ENCODE measurements at regions not wholly inside any gene's neighbourhood (a gene's known extent, or its start where the extent isn't known, plus 50 kb on each side); places are given as distances from the start of the nearest gene placed in this dataset.
"Not testable (repeated sequence)": the region's sequence is repeated elsewhere in the genome, so short reads cannot be mapped to it uniquely, and the experiment has no call there.

- ChIA-PET POLR2A (no interaction called here), CTCF (no interaction called here)
- no peak for DNase-seq (ENCODE audit: extremely low spot score)
- TF ChIP-seq, protein P1, sequence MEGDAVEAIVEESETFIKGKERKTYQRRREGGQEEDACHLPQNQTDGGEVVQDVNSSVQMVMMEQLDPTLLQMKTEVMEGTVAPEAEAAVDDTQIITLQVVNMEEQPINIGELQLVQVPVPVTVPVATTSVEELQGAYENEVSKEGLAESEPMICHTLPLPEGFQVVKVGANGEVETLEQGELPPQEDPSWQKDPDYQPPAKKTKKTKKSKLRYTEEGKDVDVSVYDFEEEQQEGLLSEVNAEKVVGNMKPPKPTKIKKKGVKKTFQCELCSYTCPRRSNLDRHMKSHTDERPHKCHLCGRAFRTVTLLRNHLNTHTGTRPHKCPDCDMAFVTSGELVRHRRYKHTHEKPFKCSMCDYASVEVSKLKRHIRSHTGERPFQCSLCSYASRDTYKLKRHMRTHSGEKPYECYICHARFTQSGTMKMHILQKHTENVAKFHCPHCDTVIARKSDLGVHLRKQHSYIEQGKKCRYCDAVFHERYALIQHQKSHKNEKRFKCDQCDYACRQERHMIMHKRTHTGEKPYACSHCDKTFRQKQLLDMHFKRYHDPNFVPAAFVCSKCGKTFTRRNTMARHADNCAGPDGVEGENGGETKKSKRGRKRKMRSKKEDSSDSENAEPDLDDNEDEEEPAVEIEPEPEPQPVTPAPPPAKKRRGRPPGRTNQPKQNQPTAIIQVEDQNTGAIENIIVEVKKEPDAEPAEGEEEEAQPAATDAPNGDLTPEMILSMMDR (IDR thresholded peaks at IDR 0.05; ENCODE audit: control extremely low read depth, extremely low read depth, low read depth, missing control alignments) = no peak
Observed at GRCh38 chr7:79984210-79984609, 150.4 kb upstream of the GNAI1 start.

- no peak for DNase-seq (ENCODE audit: extremely low spot score)
- TF ChIP-seq, protein P1 (IDR thresholded peaks at IDR 0.05; ENCODE audit: control extremely low read depth, extremely low read depth, low read depth, missing control alignments) = no peak
- POLR2A ChIA-PET = no interaction called here
- CTCF ChIA-PET = no interaction called here
Observed at GRCh38 chr7:79982141-79982770, 152.4 kb upstream of the GNAI1 start.

DNA sequence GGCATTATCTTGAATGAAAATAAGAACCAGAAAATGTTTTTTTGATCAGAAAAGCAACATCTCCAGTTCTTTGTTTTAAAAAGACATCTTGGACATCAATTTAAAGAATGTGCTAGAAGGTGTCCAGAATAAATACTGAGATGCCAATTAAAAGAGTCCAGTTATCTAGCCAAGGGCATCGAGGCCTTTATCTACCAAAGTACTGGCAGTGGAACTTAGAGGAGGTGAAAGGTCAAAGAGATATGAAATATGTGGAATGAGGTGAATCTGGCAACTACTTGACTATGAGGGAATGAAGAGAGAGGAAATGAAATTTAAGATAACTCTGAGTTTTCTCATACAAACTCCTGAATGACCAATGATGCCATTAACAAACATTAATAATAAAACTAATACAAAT lies 154.3 kb upstream of the GNAI1 start:
- CTCF ChIA-PET = no interaction called here
- DNase-seq (ENCODE audit: extremely low spot score) = no peak
- POLR2A ChIA-PET = no interaction called here
- TF ChIP-seq, protein P1 (IDR thresholded peaks at IDR 0.05; ENCODE audit: control extremely low read depth, extremely low read depth, low read depth, missing control alignments) = no peak

DNA sequence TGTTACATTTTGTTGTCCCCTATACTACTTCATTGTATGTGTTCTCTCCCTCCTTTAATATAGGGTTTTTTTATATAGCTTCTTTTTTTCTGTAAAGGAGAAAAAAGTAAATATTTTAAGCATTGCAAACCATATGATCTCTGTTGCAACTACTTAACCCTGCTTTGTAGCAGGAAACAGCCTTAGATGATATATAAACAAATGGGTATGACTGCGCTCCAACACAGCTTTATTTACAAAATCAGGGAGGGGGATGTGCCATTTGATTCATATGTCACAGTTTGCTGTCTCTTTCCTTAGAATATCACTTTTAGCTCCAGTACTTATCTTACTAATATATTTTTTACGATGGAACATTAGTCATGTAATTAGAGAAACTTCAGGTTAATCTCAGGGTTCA lies 155.2 kb upstream of the GNAI1 start:
- TF ChIP-seq, protein P1 (IDR thresholded peaks at IDR 0.05; ENCODE audit: control extremely low read depth, extremely low read depth, low read depth, missing control alignments) = no peak
- no peak for DNase-seq (ENCODE audit: extremely low spot score)
- ChIA-PET CTCF (no interaction called here), POLR2A (no interaction called here)

DNA sequence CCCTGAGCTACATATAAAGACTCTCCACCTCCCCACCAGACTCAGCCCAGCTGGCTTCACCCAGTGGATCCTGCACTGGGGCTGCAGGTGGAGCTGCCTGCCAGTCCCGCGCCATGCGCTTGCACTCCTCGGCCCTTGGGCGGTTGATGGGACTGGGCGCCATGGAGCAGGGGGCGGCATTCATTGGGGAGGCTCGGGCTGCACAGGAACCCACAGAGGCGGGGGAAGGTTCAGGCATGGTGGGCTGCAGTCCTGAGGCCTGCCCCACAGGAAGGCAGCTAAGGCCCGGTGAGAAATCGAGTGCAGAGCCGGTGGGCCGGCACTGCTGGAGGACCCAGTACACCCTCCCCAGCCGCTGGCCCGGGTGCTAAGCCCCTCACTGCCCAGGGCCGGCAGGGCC lies 157.2 kb upstream of the GNAI1 start:
- DNase-seq (ENCODE audit: extremely low spot score) = no peak
- ChIA-PET CTCF (no interaction called here), POLR2A (no interaction called here)
- TF ChIP-seq, protein P1 (IDR thresholded peaks at IDR 0.05; ENCODE audit: control extremely low read depth, extremely low read depth, low read depth, missing control alignments) = no peak

DNA sequence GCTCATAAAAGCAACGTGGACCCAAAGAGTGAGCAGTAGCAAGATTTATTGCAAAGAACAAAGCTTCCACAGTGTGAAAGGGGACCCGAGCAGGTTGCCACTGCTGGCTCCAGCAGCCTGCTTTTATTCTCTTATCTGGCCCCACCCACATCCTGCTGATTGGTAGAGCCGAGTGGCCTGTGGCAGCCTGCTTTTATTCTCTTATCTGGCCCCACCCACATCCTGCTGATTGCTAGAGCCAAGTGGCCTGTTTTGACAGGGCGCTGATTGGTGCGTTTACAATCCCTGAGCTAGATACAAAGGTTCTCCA lies 158.0 kb upstream of the GNAI1 start:
- CTCF ChIA-PET; DNase-seq (ENCODE audit: extremely low spot score); POLR2A ChIA-PET: not testable (repeated sequence)

GRCh38 chr7:79975986-79976710 lies 158.5 kb upstream of the GNAI1 start:
- POLR2A ChIA-PET = not testable (repeated sequence)

GRCh38 chr7:79973455-79973854 lies 161.2 kb upstream of the GNAI1 start:
- TF ChIP-seq, protein P1 (IDR thresholded peaks at IDR 0.05; ENCODE audit: control extremely low read depth, extremely low read depth, low read depth, missing control alignments) = no peak
- CTCF ChIA-PET = no interaction called here
- no peak for DNase-seq (ENCODE audit: extremely low spot score)

More at GRCh38 chr7:79975986-79976710, 158.5 kb upstream of the GNAI1 start:
- not testable (repeated sequence) for DNase-seq (ENCODE audit: extremely low spot score)
- CTCF ChIA-PET = interaction anchor here (1.4 kb wide), 1 partner anchor 12 kb away, joined by 4 read pairs; no protein-coding TSS in a partner anchor

More at GRCh38 chr7:79973455-79973854, 161.2 kb upstream of the GNAI1 start:
- POLR2A ChIA-PET = no interaction called here
